GM13977 (cell line): ENCODE measurements at regions not wholly inside any gene's neighbourhood (a gene's known extent, or its start where the extent isn't known, plus 50 kb on each side); places are given as distances from the start of the nearest gene placed in this dataset.

Experiments
- DNase-seq: peaks from one replicate; pipeline ENCODE4 v3.0.0; 2012; ENCODE audit warnings: low spot score
- in situ Hi-C: fragments of 300-500 bp; cut with MboI; formaldehyde crosslinking; loops from one replicate; pipeline ENCODE4 v1.12.0; 2022; ENCODE audit warnings: low sequenced_read_pairs, low pct_unique_long_range_greater_than_20kb, mixed read lengths, inconsistent platforms; ENCODE audit not compliant: unreplicated experiment
- TF ChIP-seq, protein P1 (sequence below): IDR thresholded peaks from 2 replicates; pipeline ENCODE4 v1.5.1; 2012; ENCODE audit warnings: mild to moderate bottlenecking, control low read depth; ENCODE audit not compliant: insufficient read depth; ENCODE audit errors: extremely low read depth, missing control alignments

- in situ Hi-C loops, result no loop called here
- DNase-seq, result no peak
- TF ChIP-seq, protein P1, sequence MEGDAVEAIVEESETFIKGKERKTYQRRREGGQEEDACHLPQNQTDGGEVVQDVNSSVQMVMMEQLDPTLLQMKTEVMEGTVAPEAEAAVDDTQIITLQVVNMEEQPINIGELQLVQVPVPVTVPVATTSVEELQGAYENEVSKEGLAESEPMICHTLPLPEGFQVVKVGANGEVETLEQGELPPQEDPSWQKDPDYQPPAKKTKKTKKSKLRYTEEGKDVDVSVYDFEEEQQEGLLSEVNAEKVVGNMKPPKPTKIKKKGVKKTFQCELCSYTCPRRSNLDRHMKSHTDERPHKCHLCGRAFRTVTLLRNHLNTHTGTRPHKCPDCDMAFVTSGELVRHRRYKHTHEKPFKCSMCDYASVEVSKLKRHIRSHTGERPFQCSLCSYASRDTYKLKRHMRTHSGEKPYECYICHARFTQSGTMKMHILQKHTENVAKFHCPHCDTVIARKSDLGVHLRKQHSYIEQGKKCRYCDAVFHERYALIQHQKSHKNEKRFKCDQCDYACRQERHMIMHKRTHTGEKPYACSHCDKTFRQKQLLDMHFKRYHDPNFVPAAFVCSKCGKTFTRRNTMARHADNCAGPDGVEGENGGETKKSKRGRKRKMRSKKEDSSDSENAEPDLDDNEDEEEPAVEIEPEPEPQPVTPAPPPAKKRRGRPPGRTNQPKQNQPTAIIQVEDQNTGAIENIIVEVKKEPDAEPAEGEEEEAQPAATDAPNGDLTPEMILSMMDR, result no peak
Measured at GRCh38 chr2:60125611-60126426, 427.6 kb downstream of the BCL11A start.

DNA sequence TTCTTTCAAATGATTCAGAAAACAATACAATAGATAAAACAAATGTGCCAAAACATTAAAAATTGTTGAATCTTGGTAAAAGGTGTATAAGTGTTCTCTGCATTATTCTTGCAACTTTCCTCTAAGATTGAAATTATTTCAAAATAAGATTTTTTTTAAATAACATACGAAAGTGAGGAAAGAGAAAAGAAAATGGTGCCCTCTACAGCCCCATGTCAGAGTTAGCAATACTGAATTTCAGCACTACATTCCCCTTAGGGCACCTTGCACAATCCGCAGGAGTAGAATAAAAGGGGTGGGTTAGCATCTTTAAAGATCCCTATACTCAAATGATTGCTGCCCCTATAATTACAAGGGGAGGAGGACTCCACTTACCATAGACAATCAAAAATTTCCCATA is 433.7 kb downstream of the BCL11A start:
- DNase-seq, result no peak
- in situ Hi-C loops, result no loop called here
- TF ChIP-seq, protein P1, result peak; percentile 11

DNA sequence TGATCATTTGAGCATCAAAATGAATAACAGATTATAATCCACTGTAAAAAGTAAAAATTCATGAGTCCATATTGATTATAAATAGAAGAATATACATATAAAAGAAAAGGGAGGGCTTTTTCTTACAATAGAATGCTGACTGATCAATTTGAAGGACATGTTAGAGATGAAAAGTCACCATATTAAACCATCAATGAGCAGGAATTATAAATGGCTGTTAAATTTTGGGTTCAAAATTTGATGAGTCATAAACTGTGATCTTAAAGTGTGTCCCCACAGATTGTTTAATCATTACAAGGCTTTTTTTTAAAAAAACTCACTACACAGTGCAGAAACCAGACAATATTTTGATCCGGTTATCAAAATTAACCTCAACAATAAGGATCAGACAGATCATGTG is 434.5 kb downstream of the BCL11A start:
- TF ChIP-seq, protein P1, result no peak
- no peak for DNase-seq
- in situ Hi-C loops, result no loop called here

DNA sequence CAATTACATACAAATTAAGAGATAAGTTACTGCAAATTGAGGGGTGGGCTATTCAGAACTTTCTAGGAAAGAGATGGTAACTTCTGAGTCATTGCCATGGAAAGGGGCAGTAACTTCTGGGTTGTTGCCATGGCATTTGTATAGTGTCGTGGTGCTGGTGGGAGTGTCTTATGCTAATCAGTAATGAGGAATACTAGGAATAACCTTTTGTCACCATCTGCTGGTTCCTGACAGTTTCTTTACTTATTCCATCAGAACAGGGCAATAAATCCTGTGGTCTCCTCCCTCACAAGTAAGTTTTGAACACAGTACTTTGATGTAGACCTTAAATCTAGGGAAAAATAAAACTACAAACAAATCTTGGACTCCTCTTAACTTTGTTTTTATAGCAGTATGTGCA is 435.4 kb downstream of the BCL11A start:
- TF ChIP-seq, protein P1, result no peak
- in situ Hi-C loops, result no loop called here
- DNase-seq, result no peak

DNA sequence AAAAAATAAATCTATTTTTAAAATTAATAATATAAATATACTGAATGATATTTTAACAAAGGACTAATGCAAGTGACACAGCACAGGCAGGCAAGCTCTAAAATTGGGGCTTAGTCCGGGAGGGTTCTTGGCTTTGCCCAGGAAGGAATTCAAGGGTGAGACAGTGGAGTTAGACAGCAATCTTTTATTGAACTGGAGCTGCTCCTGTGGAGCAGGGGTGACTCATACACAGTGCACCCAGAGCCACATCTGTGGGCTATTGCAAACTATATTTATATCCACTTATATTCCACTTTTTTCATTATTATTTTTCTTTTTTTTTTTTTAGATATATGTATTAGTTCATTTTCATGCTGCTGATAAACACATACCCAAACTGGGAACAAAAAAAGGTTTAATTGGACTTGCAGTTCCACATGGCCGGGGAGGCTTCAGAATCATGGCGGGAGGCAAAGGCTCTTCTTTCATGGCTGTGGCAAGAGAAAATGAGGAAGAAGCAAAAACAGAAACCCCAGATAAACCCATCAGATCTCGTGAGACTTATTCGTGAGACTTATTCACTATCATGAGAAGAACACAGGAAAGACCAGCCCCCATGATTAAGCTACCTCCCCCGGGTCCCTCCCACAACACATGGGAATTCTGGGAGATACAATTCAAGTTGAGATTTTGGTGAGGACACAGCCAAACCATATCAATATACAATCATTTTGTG is 437.1 kb downstream of the BCL11A start:
- no peak for DNase-seq
- TF ChIP-seq, protein P1, result no peak
- in situ Hi-C loops, result no loop called here

- no peak for DNase-seq
- TF ChIP-seq, protein P1, result no peak
- in situ Hi-C loops, result no loop called here
Measured at GRCh38 chr2:60109744-60110143, 443.7 kb downstream of the BCL11A start.
